ENCODE measurements at regions not wholly inside any gene's neighbourhood (a gene's known extent, or its start where the extent isn't known, plus 50 kb on each side); places are given as distances from the start of the nearest gene placed in this dataset.

GRCh38 chrY:12981074-12981473 lies 76.4 kb downstream of the DDX3Y start:
- intact Hi-C loops (cut with DNase I): no loop called here
- no peak for DNase-seq

- intact Hi-C loops (cut with DNase I): no loop called here
- DNase-seq: no peak
These were observed 77.7 kb downstream of the DDX3Y start for GRCh38 chrY:12982249-12982829.

- no peak for DNase-seq
- intact Hi-C loops (cut with DNase I): no loop called here
These were observed 80.1 kb downstream of the DDX3Y start for GRCh38 chrY:12984637-12985344.

- intact Hi-C loops (cut with DNase I): no loop called here
- no peak for DNase-seq
These were observed 112.8 kb downstream of the DDX3Y start for GRCh38 chrY:13017493-13017892.

GRCh38 chrY:13019486-13019885 lies 114.8 kb downstream of the DDX3Y start:
- intact Hi-C loops (cut with DNase I): no loop called here
- DNase-seq: no peak

- intact Hi-C loops (cut with DNase I): no loop called here
- no peak for DNase-seq
These were observed 116.2 kb downstream of the DDX3Y start for GRCh38 chrY:13020839-13021238.

- intact Hi-C loops (cut with DNase I): no loop called here
- no peak for DNase-seq
These were observed 118.9 kb downstream of the DDX3Y start for GRCh38 chrY:13023607-13024006.

- intact Hi-C loops (cut with DNase I): no loop called here
- DNase-seq: no peak
These were observed 119.8 kb downstream of the DDX3Y start for GRCh38 chrY:13024447-13024846.

GRCh38 chrY:13026906-13027305 lies 122.2 kb downstream of the DDX3Y start:
- intact Hi-C loops (cut with DNase I): no loop called here

GRCh38 chrY:13040232-13040631 lies 135.6 kb downstream of the DDX3Y start:
- intact Hi-C loops (cut with DNase I): no loop called here

More at GRCh38 chrY:13026906-13027305, 122.2 kb downstream of the DDX3Y start:
- no peak for DNase-seq

GRCh38 chrY:13053501-13053900 lies 148.8 kb downstream of the DDX3Y start:
- DNase-seq: no peak
- intact Hi-C loops (cut with DNase I): no loop called here

More at GRCh38 chrY:13040232-13040631, 135.6 kb downstream of the DDX3Y start:
- no peak for DNase-seq

GRCh38 chrY:13066372-13066771 lies 161.7 kb downstream of the DDX3Y start:
- no peak for DNase-seq
- intact Hi-C loops (cut with DNase I): no loop called here

- DNase-seq: no peak
- intact Hi-C loops (cut with DNase I): no loop called here
These were observed 164.0 kb downstream of the DDX3Y start for GRCh38 chrY:13068696-13069095.

- DNase-seq: no peak
- intact Hi-C loops (cut with DNase I): no loop called here
These were observed 164.4 kb downstream of the DDX3Y start for GRCh38 chrY:13069111-13069510.

GRCh38 chrY:13082748-13083147 lies 178.1 kb downstream of the DDX3Y start:
- intact Hi-C loops (cut with DNase I): no loop called here
- DNase-seq: no peak

GRCh38 chrY:13091575-13091974 lies 186.9 kb downstream of the DDX3Y start:
- no peak for DNase-seq
- intact Hi-C loops (cut with DNase I): no loop called here

GRCh38 chrY:13092986-13093385 lies 188.3 kb downstream of the DDX3Y start:
- intact Hi-C loops (cut with DNase I): no loop called here
- DNase-seq: no peak

- DNase-seq: no peak
- intact Hi-C loops (cut with DNase I): no loop called here
These were observed 188.8 kb downstream of the DDX3Y start for GRCh38 chrY:13093461-13093860.

- no peak for DNase-seq
- intact Hi-C loops (cut with DNase I): no loop called here
These were observed 189.7 kb downstream of the DDX3Y start for GRCh38 chrY:13094411-13094810.

GRCh38 chrY:13094904-13095600 lies 190.4 kb downstream of the DDX3Y start:
- intact Hi-C loops (cut with DNase I): no loop called here
- no peak for DNase-seq
